HG02610 (cell line): ENCODE measurements at regions not wholly inside any gene's neighbourhood (a gene's known extent, or its start where the extent isn't known, plus 50 kb on each side); places are given as distances from the start of the nearest gene placed in this dataset.

Source experiments
- ATAC-seq: cut with Tn5 transposase; IDR thresholded peaks from one replicate; pipeline ENCODE4 v1.9.1; 2021; ENCODE audit warnings: mild to moderate bottlenecking, moderate library complexity; ENCODE audit not compliant: unreplicated experiment

DNA sequence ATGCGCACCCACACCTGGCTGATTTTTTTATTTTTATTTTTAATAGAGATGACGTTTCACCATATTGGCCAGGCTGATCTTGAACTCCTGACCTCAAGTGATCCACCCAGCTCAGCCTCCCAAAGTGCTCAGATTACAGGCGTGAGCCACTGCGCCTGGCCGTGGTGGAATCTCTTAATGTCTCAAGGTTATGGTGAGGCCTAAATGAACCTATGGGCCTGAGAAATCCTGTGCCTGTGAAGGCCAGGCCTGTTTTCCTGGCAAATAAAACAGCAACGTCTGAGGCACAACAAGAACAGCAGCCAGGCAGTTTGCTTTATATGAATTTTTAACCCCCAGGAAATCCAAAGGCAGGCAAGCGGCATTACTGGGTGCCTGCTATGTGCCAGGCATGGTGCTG, 297.5 kb upstream of the ZMIZ1 start:
- ATAC-seq = no peak

- ATAC-seq = no peak
These were observed 296.8 kb upstream of the ZMIZ1 start for GRCh38 chr10:78771808-78772455.

DNA sequence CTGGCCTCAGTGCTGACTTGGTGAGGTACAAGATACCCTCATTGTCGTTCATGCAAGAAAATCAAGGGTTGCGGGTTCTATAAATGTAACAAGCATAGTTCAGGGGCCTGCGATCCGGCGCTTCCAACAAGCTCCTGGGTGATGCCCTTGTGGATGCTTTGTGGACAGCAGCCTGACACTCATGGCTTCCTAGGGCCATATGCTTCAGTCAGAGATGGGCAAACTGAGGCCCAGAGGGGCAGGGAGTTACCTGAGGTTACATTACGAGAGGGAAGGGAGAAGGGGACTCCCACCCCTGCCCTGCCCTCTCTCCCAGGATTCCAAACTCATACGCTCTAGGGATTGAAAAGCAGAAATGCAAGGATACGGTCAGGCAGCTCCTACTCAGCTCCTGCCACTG, 296.3 kb upstream of the ZMIZ1 start:
- ATAC-seq = no peak

DNA sequence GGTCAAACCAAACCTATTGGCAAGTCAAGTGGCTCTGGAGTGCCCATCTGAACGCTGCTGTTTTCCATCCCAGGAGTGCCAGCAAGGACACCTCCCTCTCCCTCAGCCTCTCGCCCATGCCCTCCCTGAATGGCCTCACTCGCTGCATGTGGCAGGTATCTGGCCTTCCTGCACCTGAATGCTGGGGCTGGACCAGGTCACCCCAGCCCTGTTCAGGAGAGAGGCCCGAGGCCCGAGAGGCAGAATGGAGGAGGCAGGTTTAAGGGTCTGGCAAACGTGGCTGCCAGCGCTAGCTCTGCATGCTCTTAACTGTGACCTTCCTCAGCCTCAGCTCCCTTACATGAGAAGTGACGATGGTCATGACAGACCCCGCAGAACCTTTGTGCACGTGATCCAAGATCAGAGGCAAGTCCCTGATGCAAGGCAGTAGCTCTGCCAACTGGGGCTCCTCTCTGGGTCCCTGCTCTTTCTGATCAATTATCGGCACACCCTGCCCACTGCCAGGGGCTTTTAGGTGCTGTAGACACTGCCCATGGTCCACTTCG, 295.7 kb upstream of the ZMIZ1 start:
- ATAC-seq = no peak

- no peak for ATAC-seq
These were observed 294.2 kb upstream of the ZMIZ1 start for GRCh38 chr10:78774614-78774998.

GRCh38 chr10:78774999-78775711, 293.6 kb upstream of the ZMIZ1 start:
- no peak for ATAC-seq

DNA sequence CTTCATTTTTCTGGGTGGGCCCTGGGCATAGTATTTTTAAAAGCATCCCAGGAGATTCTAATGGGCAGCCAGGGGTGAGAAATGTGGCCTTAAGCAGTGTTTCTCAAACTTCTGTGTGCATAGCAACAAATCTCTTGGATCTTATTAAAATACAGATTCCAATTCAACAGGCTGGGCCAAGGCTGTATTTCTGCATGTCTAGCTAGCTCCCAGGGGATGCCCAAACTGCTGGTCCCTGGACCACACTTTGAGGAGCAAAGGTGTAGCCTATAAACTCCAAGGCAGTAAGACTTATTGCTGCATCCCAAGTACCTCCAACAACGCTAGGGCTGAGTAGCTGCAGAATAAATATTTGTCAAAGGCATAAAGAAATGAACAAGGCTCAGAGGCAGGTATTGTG, 292.9 kb upstream of the ZMIZ1 start:
- no peak for ATAC-seq

DNA sequence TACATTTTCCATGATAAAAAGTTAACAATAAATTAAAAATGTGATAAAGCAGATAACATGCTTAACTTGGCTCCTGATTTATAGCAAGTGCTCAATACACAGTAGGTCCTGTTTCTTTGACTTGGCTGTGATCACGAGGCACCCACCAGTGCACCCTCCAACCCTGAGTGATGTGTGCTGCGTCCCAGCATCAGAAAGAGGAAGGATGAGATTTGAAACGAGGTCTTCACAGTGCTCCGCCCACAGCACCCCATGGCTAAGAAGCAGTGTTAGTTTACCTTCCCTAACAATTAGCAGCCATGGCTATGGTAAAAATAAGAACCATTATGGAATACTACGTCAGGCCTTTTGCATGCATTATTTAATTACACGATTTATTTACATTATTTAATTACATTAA, 292.0 kb upstream of the ZMIZ1 start:
- no peak for ATAC-seq

- no peak for ATAC-seq
These were observed 291.3 kb upstream of the ZMIZ1 start for GRCh38 chr10:78777466-78777865.

DNA sequence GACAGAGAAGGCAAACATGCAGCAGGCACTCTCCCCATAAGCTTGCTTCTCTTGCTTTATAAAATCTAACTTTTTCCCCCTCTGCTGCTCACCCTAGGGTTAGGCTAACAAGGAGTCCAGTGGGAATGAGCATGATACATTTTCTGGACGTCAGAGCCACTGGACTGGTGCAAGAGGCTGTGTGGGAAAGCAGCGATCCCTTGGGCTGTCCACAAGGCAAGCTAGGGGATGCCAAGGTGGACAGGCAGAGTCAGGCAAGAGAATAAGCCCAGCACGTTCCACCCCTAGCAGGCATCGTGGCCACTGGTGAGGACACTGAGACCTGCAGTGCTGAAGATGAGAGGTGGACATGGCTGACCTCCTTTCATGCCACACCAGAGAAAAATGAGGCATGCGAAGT, 290.9 kb upstream of the ZMIZ1 start:
- no peak for ATAC-seq

- ATAC-seq = no peak
These were observed 290.1 kb upstream of the ZMIZ1 start for GRCh38 chr10:78778444-78779338.

DNA sequence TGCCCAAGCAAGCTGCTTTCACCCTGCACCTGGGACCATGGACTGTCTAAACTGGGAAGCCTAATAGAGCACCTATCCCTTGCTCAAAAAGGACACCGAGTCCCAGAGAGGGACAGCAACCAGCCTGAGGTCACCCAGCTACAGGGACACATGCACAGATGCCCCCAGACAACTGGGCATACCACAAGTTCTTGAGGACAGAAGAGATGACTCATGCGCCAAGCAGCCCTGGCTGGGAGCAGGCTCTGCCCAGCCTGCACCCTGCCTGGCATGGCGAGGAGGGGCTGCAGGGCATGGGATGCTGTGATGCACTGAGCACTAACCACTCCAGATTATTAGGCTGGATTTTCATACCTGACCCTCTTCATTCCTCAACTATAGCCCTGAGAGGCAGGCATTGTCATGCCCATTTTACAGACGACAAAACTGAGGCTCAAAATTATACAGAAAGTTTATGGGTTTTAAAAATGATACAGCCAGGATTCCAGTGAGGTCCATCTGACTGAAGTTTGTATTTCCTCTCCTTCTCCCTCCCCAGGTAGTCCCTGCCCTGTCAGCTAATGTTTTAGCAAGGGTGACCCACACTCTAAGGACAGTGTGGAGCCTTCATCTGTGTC, 289.3 kb upstream of the ZMIZ1 start:
- no peak for ATAC-seq

GRCh38 chr10:78780551-78780961, 288.2 kb upstream of the ZMIZ1 start:
- no peak for ATAC-seq

DNA sequence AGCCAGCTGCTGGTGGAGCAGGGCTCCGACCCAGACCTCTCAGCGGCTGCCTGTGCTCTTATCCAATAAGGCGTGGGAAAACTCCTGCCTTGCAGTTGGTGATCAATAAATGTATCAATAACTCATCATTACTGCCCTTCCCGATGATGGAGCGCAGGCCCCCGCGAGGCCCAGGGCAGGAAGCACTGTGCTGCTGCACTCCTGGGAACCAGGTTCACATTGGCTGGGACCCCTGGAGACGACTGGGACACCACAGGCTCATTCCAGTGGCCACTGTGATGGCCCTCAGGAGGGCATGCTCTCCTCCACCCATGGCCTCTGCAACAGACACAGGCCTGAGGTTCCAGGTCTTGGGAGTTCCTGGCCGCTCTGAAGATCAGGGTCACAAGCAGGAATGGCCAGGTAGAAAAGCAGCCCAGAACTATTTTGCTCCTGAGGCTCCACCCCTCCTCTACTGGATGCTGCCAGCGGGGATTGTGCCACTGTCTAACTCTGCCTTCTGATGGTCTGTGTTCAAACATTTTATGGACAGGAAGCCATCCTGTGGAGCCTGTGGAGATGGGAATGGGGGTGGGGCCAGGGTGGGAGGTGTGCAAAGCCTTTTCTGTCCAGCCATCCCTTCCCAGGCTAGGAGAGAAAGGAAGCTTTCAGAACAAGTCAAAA, 287.4 kb upstream of the ZMIZ1 start:
- ATAC-seq = no peak

- ATAC-seq = no peak
These were observed 286.8 kb upstream of the ZMIZ1 start for GRCh38 chr10:78781991-78782390.

GRCh38 chr10:78782441-78782840, 286.3 kb upstream of the ZMIZ1 start:
- no peak for ATAC-seq

GRCh38 chr10:78783753-78784152, 285.0 kb upstream of the ZMIZ1 start:
- no peak for ATAC-seq

GRCh38 chr10:78784546-78784945, 284.2 kb upstream of the ZMIZ1 start:
- ATAC-seq = no peak

DNA sequence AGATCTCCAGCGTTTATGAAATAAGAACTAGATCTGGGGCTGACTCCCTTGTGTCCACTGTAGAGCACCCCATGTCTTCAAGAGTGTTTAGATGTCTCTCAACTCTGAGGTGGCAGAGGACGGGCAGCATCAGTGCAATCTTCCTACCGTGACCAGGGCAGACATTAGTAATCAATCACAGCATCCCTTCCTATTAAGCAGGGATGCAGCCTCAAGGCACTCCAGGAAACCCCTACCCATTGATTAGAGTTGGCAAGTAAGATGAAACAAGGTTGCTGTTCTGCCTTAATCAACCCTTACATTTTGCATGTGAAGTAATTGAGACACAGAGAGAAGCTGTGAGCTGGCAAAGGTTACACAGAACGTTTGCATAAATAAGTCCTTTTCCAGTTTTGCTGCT, 283.7 kb upstream of the ZMIZ1 start:
- ATAC-seq = no peak

GRCh38 chr10:78785991-78786390, 282.8 kb upstream of the ZMIZ1 start:
- no peak for ATAC-seq

- ATAC-seq = no peak
These were observed 281.6 kb upstream of the ZMIZ1 start for GRCh38 chr10:78787125-78787524.
